ENCODE measurements at regions not wholly inside any gene's neighbourhood (a gene's known extent, or its start where the extent isn't known, plus 50 kb on each side); places are given as distances from the start of the nearest gene placed in this dataset.

DNA sequence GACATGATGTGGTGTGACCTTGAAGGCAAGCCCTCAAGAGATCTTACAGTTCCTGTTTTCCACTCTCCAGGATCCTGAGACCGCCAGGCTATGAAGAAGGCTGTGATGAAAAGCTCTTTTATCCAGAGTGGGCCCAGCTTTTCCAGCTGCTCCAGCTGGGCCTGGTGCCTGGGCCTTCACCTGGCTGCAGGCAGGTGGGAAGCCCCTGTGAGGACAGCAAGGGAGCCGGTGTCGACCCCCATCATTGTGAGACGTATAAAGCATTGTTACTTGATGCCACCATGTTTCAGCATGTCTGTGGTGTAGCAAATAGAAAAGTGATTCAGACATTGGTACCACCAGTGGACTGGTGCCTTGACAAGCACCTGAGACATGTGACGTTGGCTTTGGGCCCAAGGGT is 190.2 kb downstream of the KIF26A start:
- Histone ChIP-seq H3K4me3 (ENCODE audit: low read depth, low read length, poor library complexity, severe bottlenecking) (no peak overlapping the region), H3K27me3 (replicated peaks; ENCODE audit: insufficient read depth, low read depth, low read length, poor library complexity) (peaks cover 4% of the 10 kb centered on the region), H3K4me1 (ENCODE audit: insufficient read depth, low read length, poor library complexity, severe bottlenecking) (no peaks in the 10 kb centered on the region), H3K9me3 (ENCODE audit: low read depth, low read length, poor library complexity, severe bottlenecking) (peaks cover 9% of the 10 kb centered on the region), H3K27ac (ENCODE audit: low read depth, low read length, poor library complexity, severe bottlenecking) (no peak overlapping the region), H3K36me3 (ENCODE audit: insufficient read depth, low read length, poor library complexity, severe bottlenecking) (no peaks in the 10 kb centered on the region)
- intact Hi-C loops (cut with micrococcal nuclease; ENCODE audit: unreplicated experiment), result no loop called here
- CTCF ChIA-PET, result no interaction called here
- BruUV-seq (replicated peaks), result no TSS peak
- no peak for TF ChIP-seq EZH2 (IDR thresholded peaks at IDR 0.05; ENCODE audit: borderline replicate concordance, low read depth, low read length, poor library complexity, severe bottlenecking)
- TF ChIP-seq, protein P1, sequence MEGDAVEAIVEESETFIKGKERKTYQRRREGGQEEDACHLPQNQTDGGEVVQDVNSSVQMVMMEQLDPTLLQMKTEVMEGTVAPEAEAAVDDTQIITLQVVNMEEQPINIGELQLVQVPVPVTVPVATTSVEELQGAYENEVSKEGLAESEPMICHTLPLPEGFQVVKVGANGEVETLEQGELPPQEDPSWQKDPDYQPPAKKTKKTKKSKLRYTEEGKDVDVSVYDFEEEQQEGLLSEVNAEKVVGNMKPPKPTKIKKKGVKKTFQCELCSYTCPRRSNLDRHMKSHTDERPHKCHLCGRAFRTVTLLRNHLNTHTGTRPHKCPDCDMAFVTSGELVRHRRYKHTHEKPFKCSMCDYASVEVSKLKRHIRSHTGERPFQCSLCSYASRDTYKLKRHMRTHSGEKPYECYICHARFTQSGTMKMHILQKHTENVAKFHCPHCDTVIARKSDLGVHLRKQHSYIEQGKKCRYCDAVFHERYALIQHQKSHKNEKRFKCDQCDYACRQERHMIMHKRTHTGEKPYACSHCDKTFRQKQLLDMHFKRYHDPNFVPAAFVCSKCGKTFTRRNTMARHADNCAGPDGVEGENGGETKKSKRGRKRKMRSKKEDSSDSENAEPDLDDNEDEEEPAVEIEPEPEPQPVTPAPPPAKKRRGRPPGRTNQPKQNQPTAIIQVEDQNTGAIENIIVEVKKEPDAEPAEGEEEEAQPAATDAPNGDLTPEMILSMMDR (conservative IDR thresholded peaks at IDR 0.05; ENCODE audit: low read depth, low read length), result no peak
- POLR2A ChIA-PET (ENCODE audit: low non-redundant PET), result no interaction called here
- DNase-seq (ENCODE audit: low spot score), result no peak

DNA sequence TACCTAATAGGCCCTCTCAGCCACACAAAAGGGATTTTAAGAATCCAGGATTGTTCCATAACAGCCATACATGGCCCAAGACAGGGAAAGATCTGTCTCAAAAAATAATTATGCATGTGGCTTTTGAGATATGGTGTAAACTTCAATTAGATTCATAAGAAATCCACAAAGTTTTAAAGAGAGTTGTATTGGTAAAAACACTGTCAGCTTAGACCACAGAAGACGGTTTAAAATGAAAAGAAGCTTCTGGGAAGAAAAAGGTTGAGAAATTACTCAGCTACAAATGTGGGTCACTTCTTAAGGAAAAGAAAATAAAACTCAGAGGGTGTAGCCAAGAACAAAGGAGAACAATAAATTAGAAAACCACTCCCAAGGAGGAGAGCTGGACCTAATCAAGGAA is 191.4 kb downstream of the KIF26A start:
- POLR2A ChIA-PET (ENCODE audit: low non-redundant PET), result no interaction called here
- Histone ChIP-seq H3K27me3 (replicated peaks; ENCODE audit: insufficient read depth, low read depth, low read length, poor library complexity) (peaks cover 11% of the 10 kb centered on the region), H3K9me3 (ENCODE audit: low read depth, low read length, poor library complexity, severe bottlenecking) (peaks cover 9% of the 10 kb centered on the region), H3K27ac (ENCODE audit: low read depth, low read length, poor library complexity, severe bottlenecking) (no peak overlapping the region), H3K4me1 (ENCODE audit: insufficient read depth, low read length, poor library complexity, severe bottlenecking) (peaks cover 3% of the 10 kb centered on the region), H3K36me3 (ENCODE audit: insufficient read depth, low read length, poor library complexity, severe bottlenecking) (no peaks in the 10 kb centered on the region), H3K4me3 (ENCODE audit: low read depth, low read length, poor library complexity, severe bottlenecking) (no peak overlapping the region)
- no TSS peak for BruUV-seq (replicated peaks)
- intact Hi-C loops (cut with micrococcal nuclease; ENCODE audit: unreplicated experiment), result no loop called here
- CTCF ChIA-PET, result no interaction called here
- no peak for TF ChIP-seq EZH2 (IDR thresholded peaks at IDR 0.05; ENCODE audit: borderline replicate concordance, low read depth, low read length, poor library complexity, severe bottlenecking)
- TF ChIP-seq, protein P1 (conservative IDR thresholded peaks at IDR 0.05; ENCODE audit: low read depth, low read length), result no peak
- no peak for DNase-seq (ENCODE audit: low spot score)

DNA sequence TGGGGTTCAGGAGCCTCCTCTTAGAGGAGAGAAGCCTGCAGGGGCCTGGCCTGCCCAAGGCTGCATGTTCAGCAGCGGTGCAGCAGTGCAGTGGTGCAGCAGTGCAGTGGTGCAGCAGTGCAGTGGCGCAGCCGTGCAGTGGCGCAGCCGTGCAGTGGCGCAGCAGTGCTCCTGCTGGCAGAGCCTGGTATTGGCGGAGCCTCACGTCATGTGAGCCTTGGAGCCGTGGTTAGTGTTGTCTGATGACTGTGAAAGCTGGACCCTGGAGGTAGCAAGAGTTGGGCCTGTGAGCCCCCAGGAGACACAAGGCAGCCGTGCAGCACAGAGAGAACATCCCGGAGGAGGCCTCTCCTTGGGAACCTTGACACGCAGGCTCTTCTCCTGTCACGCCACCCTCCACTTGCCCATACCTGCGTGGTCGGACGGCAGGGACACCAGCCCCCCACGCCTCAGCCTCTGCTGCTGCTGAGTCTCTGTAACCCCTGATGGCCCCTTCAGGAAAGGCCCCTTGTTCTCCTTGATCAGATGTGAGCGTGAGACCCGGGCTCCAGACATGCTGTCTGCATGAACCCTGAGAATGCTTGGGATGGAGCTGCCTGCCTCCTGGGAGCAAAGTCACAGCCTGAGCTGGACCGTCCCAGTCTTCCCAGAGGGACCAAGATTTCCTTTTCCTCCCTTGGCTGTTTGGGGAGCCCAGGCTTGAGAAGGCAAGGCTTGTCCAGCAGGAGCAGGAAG is 193.7 kb downstream of the KIF26A start:
- CTCF ChIA-PET, result no interaction called here
- BruUV-seq (replicated peaks), result no TSS peak
- Histone ChIP-seq H3K4me1 (ENCODE audit: insufficient read depth, low read length, poor library complexity, severe bottlenecking) (peaks cover 3% of the 10 kb centered on the region), H3K36me3 (ENCODE audit: insufficient read depth, low read length, poor library complexity, severe bottlenecking) (no peaks in the 10 kb centered on the region), H3K27ac (ENCODE audit: low read depth, low read length, poor library complexity, severe bottlenecking) (no peak overlapping the region), H3K9me3 (ENCODE audit: low read depth, low read length, poor library complexity, severe bottlenecking) (peaks cover 9% of the 10 kb centered on the region), H3K27me3 (replicated peaks; ENCODE audit: insufficient read depth, low read depth, low read length, poor library complexity) (peaks cover 17% of the 10 kb centered on the region), H3K4me3 (ENCODE audit: low read depth, low read length, poor library complexity, severe bottlenecking) (no peak overlapping the region)
- DNase-seq (ENCODE audit: low spot score), result no peak
- intact Hi-C loops (cut with micrococcal nuclease; ENCODE audit: unreplicated experiment), result no loop called here
- POLR2A ChIA-PET (ENCODE audit: low non-redundant PET), result no interaction called here
- no peak for TF ChIP-seq EZH2 (IDR thresholded peaks at IDR 0.05; ENCODE audit: borderline replicate concordance, low read depth, low read length, poor library complexity, severe bottlenecking)
- TF ChIP-seq, protein P1 (conservative IDR thresholded peaks at IDR 0.05; ENCODE audit: low read depth, low read length), result peak; percentile 39; the same call in 1 of the 2 replicates
